AG04450 (cell line): ENCODE measurements at regions not wholly inside any gene's neighbourhood (a gene's known extent, or its start where the extent isn't known, plus 50 kb on each side); places are given as distances from the start of the nearest gene placed in this dataset.

ENCODE experiments used
- CTCF ChIA-PET: fragments of 300-600, 350-600 bp; formaldehyde crosslinking; extraction: SDS; loops from one replicate; lab custom pipeline; 2022; ENCODE audit warnings: antibody characterized with exemption, inconsistent platforms; lab: Charles Lee
- POLR2A ChIA-PET: fragments of 350-600 bp; formaldehyde crosslinking; extraction: SDS; loops from one replicate; lab custom pipeline; 2021; ENCODE audit warnings: antibody characterized with exemption, inconsistent platforms; lab: Yijun Ruan, JAX
- DNase-seq: peaks from one replicate; pipeline ENCODE4 v3.0.0-alpha.2; 2011; ENCODE audit warnings: low read depth, low spot score
- H3K27ac ChIP-seq: one replicate; pipeline ENCODE4 v1.5.1; 2012; ENCODE audit warnings: low read depth, low read length, control low read depth
- H3K27me3 ChIP-seq: one replicate; pipeline ENCODE4 v1.6.0; 2012; ENCODE audit warnings: low read length; ENCODE audit not compliant: control insufficient read depth, insufficient read depth
- H3K4me3 ChIP-seq: 2 replicates; pipeline ENCODE4 v1.5.1; 2011; ENCODE audit warnings: mild to moderate bottlenecking, low read depth, low read length, control low read depth
- H3K9me3 ChIP-seq: 2 replicates; pipeline ENCODE4 v1.5.1; 2012; ENCODE audit warnings: low read length; ENCODE audit not compliant: control insufficient read depth, insufficient read depth
- CTCF ChIP-seq: IDR thresholded peaks from 2 replicates; pipeline ENCODE4 v1.5.1; 2011; ENCODE audit warnings: low read depth, low read length, control low read depth, inconsistent platforms

- H3K27me3 ChIP-seq, result no peaks in the 10 kb centered on the region
- DNase-seq, result no peak
- no peak overlapping the region for H3K4me3 ChIP-seq
- no peak overlapping the region for H3K27ac ChIP-seq
- CTCF ChIA-PET, result no interaction called here
- POLR2A ChIA-PET, result interaction anchor here (0.5 kb wide), 1 partner anchor 114 kb away, joined by 3 read pairs; no protein-coding TSS in a partner anchor
- no peaks in the 10 kb centered on the region for H3K9me3 ChIP-seq
- peak; percentile 35 for TF ChIP-seq CTCF
Observed at GRCh38 chr3:188052169-188053035, 101.6 kb upstream of the LPP start.

GRCh38 chr3:188053036-188053340 is 101.0 kb upstream of the LPP start:
- no peak for DNase-seq
- POLR2A ChIA-PET, result no interaction called here
- Histone ChIP-seq H3K27ac (no peak overlapping the region), H3K9me3 (no peaks in the 10 kb centered on the region), H3K27me3 (no peaks in the 10 kb centered on the region), H3K4me3 (no peak overlapping the region)
- no peak for TF ChIP-seq CTCF
- CTCF ChIA-PET, result no interaction called here

GRCh38 chr3:188053710-188054380 is 100.1 kb upstream of the LPP start:
- no peaks in the 10 kb centered on the region for H3K27me3 ChIP-seq
- ChIA-PET POLR2A (no interaction called here), CTCF (interaction anchor here (0.6 kb wide), 1 partner anchor 211 kb away, joined by 3 read pairs; no protein-coding TSS in a partner anchor)
- H3K4me3 ChIP-seq, result no peak overlapping the region
- TF ChIP-seq CTCF, result no peak
- H3K9me3 ChIP-seq, result no peaks in the 10 kb centered on the region
- DNase-seq, result no peak
- H3K27ac ChIP-seq, result no peak overlapping the region

GRCh38 chr3:188054541-188054940 is 99.4 kb upstream of the LPP start:
- Histone ChIP-seq H3K9me3 (no peaks in the 10 kb centered on the region), H3K27me3 (no peaks in the 10 kb centered on the region), H3K4me3 (no peak overlapping the region), H3K27ac (no peak overlapping the region)
- ChIA-PET POLR2A (no interaction called here), CTCF (interaction anchor here (0.6 kb wide), 1 partner anchor 210 kb away, joined by 3 read pairs; no protein-coding TSS in a partner anchor)
- no peak for TF ChIP-seq CTCF
- no peak for DNase-seq

- Histone ChIP-seq H3K27ac (no peak overlapping the region), H3K4me3 (no peak overlapping the region), H3K9me3 (no peaks in the 10 kb centered on the region), H3K27me3 (no peaks in the 10 kb centered on the region)
- ChIA-PET POLR2A (no interaction called here), CTCF (no interaction called here)
- DNase-seq, result no peak
- TF ChIP-seq CTCF, result no peak
Observed at GRCh38 chr3:188055388-188055787, 98.6 kb upstream of the LPP start.
